ENCODE measurements at regions not wholly inside any gene's neighbourhood (a gene's known extent, or its start where the extent isn't known, plus 50 kb on each side); places are given as distances from the start of the nearest gene placed in this dataset.
A peak's percentile ranks its signal among the peaks of the same experiment; 100 is the strongest.
"Not testable (repeated sequence)": the region's sequence is repeated elsewhere in the genome, so short reads cannot be mapped to it uniquely, and the experiment has no call there.

- FAIRE-seq; H3K4me2 ChIP-seq (ENCODE audit: control insufficient read depth, insufficient read depth); BruUV-seq (replicated peaks); intact Hi-C loops (cut with micrococcal nuclease; ENCODE audit: unreplicated experiment); H3K79me2 ChIP-seq (ENCODE audit: control insufficient read depth, insufficient read depth, low read length); H3K4me3 ChIP-seq; H2AFZ ChIP-seq (ENCODE audit: control insufficient read depth, low read depth, low read length); ATAC-seq; H3K36me3 ChIP-seq (ENCODE audit: control insufficient read depth in 2 of 2, insufficient read depth in 2 of 2, low read length in 1 of 2); H3K27ac ChIP-seq (ENCODE audit: control insufficient read depth, insufficient read depth); H3K27me3 ChIP-seq (replicated peaks in 1 of 2; ENCODE audit: control insufficient read depth in 2 of 2, insufficient read depth in 2 of 2, low read length in 1 of 2); H3K9me3 ChIP-seq (replicated peaks; ENCODE audit: control insufficient read depth, insufficient read depth, low read length); H3K4me1 ChIP-seq (ENCODE audit: control insufficient read depth, insufficient read depth, low read length); in situ Hi-C loops (cut with MboI); CTCF ChIA-PET; SMC1A ChIA-PET (ENCODE audit: uncharacterized antibody, unreplicated experiment); DNase-seq (ENCODE audit: low read depth, low spot score); H3K9ac ChIP-seq (ENCODE audit: control insufficient read depth, insufficient read depth, low read length); H4K20me1 ChIP-seq (ENCODE audit: control insufficient read depth, insufficient read depth); POLR2A ChIA-PET; RAD21 ChIA-PET (ENCODE audit: unreplicated experiment): not testable (repeated sequence)
- WGBS (ENCODE audit: insufficient coverage, insufficient replicate concordance, low lambda C conversion rate, missing lambda C conversion rate) = 54% methylated on average over 10 of the region's 11 CpGs
Observed at GRCh38 chr5:125923958-125924357, 499.3 kb upstream of the GRAMD2B start.

DNA sequence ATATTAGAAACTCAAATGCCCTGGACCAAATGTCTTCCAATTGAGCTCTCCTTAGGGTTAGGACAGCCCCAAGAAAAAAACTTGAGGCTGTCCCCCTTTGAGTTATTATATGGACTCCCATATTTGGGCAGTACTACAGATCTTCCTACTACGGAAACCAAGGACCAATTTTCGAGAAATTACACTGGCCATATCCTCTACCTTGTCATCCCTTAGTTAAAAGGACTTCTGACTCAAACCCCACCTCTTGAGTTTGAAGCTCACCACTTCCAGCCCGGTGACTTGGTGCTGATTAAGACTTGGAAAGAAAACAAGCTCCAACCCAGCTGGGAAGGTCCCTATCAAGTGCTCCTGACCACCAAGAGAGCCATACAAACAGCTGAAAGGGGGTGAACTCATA, 497.0 kb upstream of the GRAMD2B start:
- TF ChIP-seq SRF (IDR thresholded peaks at IDR 0.05; ENCODE audit: low read depth in 2 of 2, low read length in 2 of 2) (peak in 1 of 2 experiments; percentile 66; a peak in 2 of 4 replicates), MYC (IDR thresholded peaks at IDR 0.05; ENCODE audit: insufficient read depth, insufficient read length, insufficient replicate concordance, low read length, severe bottlenecking) (no peak), ZBTB33 (IDR thresholded peaks at IDR 0.05) (no peak), CHD1 (IDR thresholded peaks at IDR 0.05; ENCODE audit: low read depth, low read length) (no peak), NR2C2 (IDR thresholded peaks at IDR 0.05; ENCODE audit: borderline replicate concordance, control insufficient read depth, insufficient read length, low read depth) (no peak), RUNX3 (IDR thresholded peaks at IDR 0.05; ENCODE audit: low read length) (peak; percentile 20; the same call in 1 of the 2 replicates), MEF2A (IDR thresholded peaks at IDR 0.05; ENCODE audit: insufficient read depth, low read depth, low read length) (no peak)
- DNase-seq (ENCODE audit: low read depth, low spot score) (no peak), FAIRE-seq (no peak), ATAC-seq (no peak; the same call in 1 of the 3 replicates)
- no peaks in the 10 kb centered on the region for H4K20me1 ChIP-seq (ENCODE audit: control insufficient read depth, insufficient read depth)
- in situ Hi-C loops (cut with MboI) = no loop called here
- H3K9me3 ChIP-seq (replicated peaks; ENCODE audit: control insufficient read depth, insufficient read depth, low read length) = peaks cover 3% of the 10 kb centered on the region; the same call in 2 of the 3 replicates
- SMC1A ChIA-PET (ENCODE audit: uncharacterized antibody, unreplicated experiment) = no interaction called here
- H2AFZ ChIP-seq (ENCODE audit: control insufficient read depth, low read depth, low read length) = no peak overlapping the region
- H3K27ac ChIP-seq (ENCODE audit: control insufficient read depth, insufficient read depth) = no peak overlapping the region
- CTCF ChIA-PET = no interaction called here
- no TSS peak for BruUV-seq (replicated peaks)
- H3K4me2 ChIP-seq (ENCODE audit: control insufficient read depth, insufficient read depth) = no peak overlapping the region
- H3K9ac ChIP-seq (ENCODE audit: control insufficient read depth, insufficient read depth, low read length) = no peak overlapping the region
- no peaks in the 10 kb centered on the region for H3K4me1 ChIP-seq (ENCODE audit: control insufficient read depth, insufficient read depth, low read length)
- H3K27me3 ChIP-seq (replicated peaks in 1 of 2; ENCODE audit: control insufficient read depth in 2 of 2, insufficient read depth in 2 of 2, low read length in 1 of 2) = no peaks in the 10 kb centered on the region
- H3K36me3 ChIP-seq (ENCODE audit: control insufficient read depth in 2 of 2, insufficient read depth in 2 of 2, low read length in 1 of 2) = no peaks in the 10 kb centered on the region
- 0% methylated on average over 3 of the region's 3 CpGs for WGBS (ENCODE audit: insufficient coverage, insufficient replicate concordance, low lambda C conversion rate, missing lambda C conversion rate)
- H3K4me3 ChIP-seq = no peak overlapping the region
- H3K79me2 ChIP-seq (ENCODE audit: control insufficient read depth, insufficient read depth, low read length) = no peaks in the 10 kb centered on the region
- RAD21 ChIA-PET (ENCODE audit: unreplicated experiment) = no interaction called here
- POLR2A ChIA-PET = no interaction called here
- intact Hi-C loops (cut with micrococcal nuclease; ENCODE audit: unreplicated experiment) = no loop called here

All from GM12878 (cell line).